ENCODE measurements at regions not wholly inside any gene's neighbourhood (a gene's known extent, or its start where the extent isn't known, plus 50 kb on each side); places are given as distances from the start of the nearest gene placed in this dataset.

DNA sequence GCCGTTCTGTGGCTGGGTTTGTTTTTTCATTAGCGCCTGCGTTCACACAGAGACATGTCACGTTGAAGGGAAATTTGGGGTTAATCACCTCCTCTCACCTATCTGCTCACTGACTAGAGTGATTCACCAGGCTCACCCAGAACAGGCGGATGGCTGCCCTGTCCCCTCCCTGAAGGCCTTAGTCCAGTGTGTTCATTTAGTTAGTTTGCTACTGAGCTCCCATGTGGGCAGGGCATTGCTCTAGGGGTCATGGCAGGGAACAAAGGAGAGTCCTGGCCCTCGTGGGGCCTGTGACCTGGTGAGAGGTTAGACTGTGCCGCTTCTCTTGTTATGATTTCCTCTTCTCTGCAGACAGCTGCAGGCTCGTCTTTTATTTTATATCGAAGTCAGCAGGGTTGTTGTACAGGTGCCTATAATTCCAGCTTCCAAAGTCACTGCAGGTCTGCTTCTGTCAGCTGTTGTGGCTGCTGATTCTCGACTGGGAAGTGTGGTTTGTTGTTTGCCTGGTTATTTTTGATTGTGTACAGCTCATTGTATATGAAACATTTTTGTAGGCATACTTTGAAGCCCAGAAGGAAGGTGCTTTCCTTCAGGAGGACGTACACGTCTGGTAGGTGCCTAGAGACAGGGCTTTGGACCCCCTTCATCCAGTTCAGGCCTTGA lies 73.4 kb upstream of the GSE1 start:
- TF ChIP-seq, protein P1, sequence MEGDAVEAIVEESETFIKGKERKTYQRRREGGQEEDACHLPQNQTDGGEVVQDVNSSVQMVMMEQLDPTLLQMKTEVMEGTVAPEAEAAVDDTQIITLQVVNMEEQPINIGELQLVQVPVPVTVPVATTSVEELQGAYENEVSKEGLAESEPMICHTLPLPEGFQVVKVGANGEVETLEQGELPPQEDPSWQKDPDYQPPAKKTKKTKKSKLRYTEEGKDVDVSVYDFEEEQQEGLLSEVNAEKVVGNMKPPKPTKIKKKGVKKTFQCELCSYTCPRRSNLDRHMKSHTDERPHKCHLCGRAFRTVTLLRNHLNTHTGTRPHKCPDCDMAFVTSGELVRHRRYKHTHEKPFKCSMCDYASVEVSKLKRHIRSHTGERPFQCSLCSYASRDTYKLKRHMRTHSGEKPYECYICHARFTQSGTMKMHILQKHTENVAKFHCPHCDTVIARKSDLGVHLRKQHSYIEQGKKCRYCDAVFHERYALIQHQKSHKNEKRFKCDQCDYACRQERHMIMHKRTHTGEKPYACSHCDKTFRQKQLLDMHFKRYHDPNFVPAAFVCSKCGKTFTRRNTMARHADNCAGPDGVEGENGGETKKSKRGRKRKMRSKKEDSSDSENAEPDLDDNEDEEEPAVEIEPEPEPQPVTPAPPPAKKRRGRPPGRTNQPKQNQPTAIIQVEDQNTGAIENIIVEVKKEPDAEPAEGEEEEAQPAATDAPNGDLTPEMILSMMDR (IDR thresholded peaks at IDR 0.05): no peak
- no peak for TF ChIP-seq POLR2A (IDR thresholded peaks at IDR 0.05)

Measured in body of pancreas (tissue), 4 donors.